Spleen (tissue), 11 donors: ENCODE measurements at regions not wholly inside any gene's neighbourhood (a gene's known extent, or its start where the extent isn't known, plus 50 kb on each side); places are given as distances from the start of the nearest gene placed in this dataset.

Source experiments
- DNase-seq: peaks from one replicate; pipeline ENCODE4 v3.0.0-alpha.2; 2020
- H3K27ac ChIP-seq, 8 donors: fragments of 200-600 bp; sonication (generic) in 7 of 8; 1 replicate in 4 of 8; 2 replicates in 4 of 8; pipeline versions ENCODE4 v1.5.0 to v1.8.0; 2016 to 2021; ENCODE audit warnings: inconsistent platforms in 4 of 8, mild to moderate bottlenecking in 4 of 8, moderate library complexity in 1 of 8
- H3K27me3 ChIP-seq, 7 donors: fragments of 200-600 bp; sonication (generic) in 6 of 7; replicated peaks in 1 of 7; 1 replicate in 4 of 7; 2 replicates in 3 of 7; pipeline versions ENCODE4 v1.5.0 to v1.8.0; 2016 to 2021; ENCODE audit warnings: inconsistent platforms in 3 of 7, mild to moderate bottlenecking in 1 of 7
- H3K36me3 ChIP-seq, 6 donors: fragments of 200-600 bp; sonication (generic) in 5 of 6; 1 replicate in 4 of 6; 2 replicates in 2 of 6; pipeline versions ENCODE4 v1.5.0 to v1.8.0; 2016 to 2021; ENCODE audit warnings: inconsistent platforms in 2 of 6
- H3K4me1 ChIP-seq, 6 donors: fragments of 200-600 bp; sonication (generic) in 5 of 6; 1 replicate in 3 of 6; 2 replicates in 3 of 6; pipeline versions ENCODE4 v1.5.0 to v1.8.0; 2016 to 2021; ENCODE audit warnings: inconsistent platforms in 3 of 6
- H3K4me3 ChIP-seq, 8 donors: fragments of 200-600 bp; sonication (generic) in 7 of 8; 1 replicate in 4 of 8; 2 replicates in 4 of 8; pipeline versions ENCODE4 v1.5.0 to v1.8.0; 2016 to 2021; ENCODE audit warnings: inconsistent platforms in 4 of 8, mild to moderate bottlenecking in 4 of 8, moderate library complexity in 2 of 8
- H3K9me3 ChIP-seq, 8 donors: fragments of 200-600 bp; sonication (generic) in 7 of 8; 1 replicate in 4 of 8; 2 replicates in 4 of 8; pipeline versions ENCODE4 v1.5.0 to v1.8.0; 2016 to 2021; ENCODE audit warnings: inconsistent platforms in 4 of 8
- POLR2A ChIP-seq, 3 donors: fragments of 450-650 bp; IDR thresholded peaks; one replicate each; pipeline ENCODE4 v1.5.1; 2017; ENCODE audit warnings: antibody characterized with exemption in 3 of 3, mild to moderate bottlenecking in 1 of 3
- POLR2AphosphoS5 ChIP-seq, 3 donors: sonication (generic); formaldehyde crosslinking; IDR thresholded peaks; one replicate each; pipeline ENCODE4 v1.5.1; 2017; ENCODE audit warnings: antibody characterized with exemption in 3 of 3
- WGBS, 5 donors: extraction: QIAGEN DNeasy Blood & Tissue Kit in 3 of 5; methylation state at CpG; one replicate each; pipeline versions ENCODE4 v1.1.5 to v1.1.7; 2013 to 2018; 5-methylcytosine and 5-hydroxymethylcytosine counted together
- intact Hi-C: fragments of 100-400 bp; cut with DNase I; formaldehyde crosslinking; loops from one replicate; pipeline ENCODE4 v1.15.0; 2023; ENCODE audit warnings: low total_unique reads
- TF ChIP-seq, protein P1 (sequence below), 11 experiments: fragments of 200-600 bp in 7 of 11; fragments of 450-650 bp in 4 of 11; sonication (generic) in 4 of 11; IDR thresholded peaks in 8 of 11; conservative IDR thresholded peaks in 3 of 11; 1 replicate in 7 of 11; 2 replicates in 4 of 11; pipeline versions ENCODE4 v1.4.0 to v1.8.0; 2016 to 2021; ENCODE audit warnings: antibody characterized with exemption in 11 of 11, inconsistent platforms in 4 of 11, mild to moderate bottlenecking in 1 of 11
- donor health status: healthy with polysubstance abuse.
- donor health status: DM: no; HTN: no; CAD: no; lungs with moderate emphysema.
- donor health status: DM: no; HTN: no; CAD: no.
- donor health status: Bipolar disorder and iron deficiency.
- donor health status: healthy.
- donor health status: DM: no; HTN: no; CAD: no.
- donor health status: DM: yes; HTN: yes; CAD: no.

DNA sequence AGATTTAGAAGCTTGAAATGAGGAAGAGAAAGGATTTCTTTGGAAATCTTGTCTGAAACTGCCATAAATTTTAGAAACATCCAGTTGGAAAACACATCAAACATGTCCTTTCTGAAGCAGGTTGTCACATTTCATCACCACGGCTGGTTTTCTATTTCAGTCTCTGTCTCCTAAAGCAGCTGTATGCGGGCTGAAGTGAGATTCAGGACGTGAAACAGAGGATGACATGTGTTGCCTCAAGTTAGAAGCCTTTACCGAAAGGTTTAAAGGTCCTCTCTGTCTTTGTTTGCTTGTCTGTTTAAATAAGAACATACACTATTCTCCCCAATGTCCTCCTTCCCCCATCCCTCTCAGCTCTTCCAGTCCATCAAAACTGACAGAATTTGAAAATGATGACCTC is 141.9 kb downstream of the SQOR start:
- TF ChIP-seq POLR2AphosphoS5 (IDR thresholded peaks at IDR 0.05) (no peak), POLR2A (IDR thresholded peaks at IDR 0.05) (no peak)
- TF ChIP-seq, protein P1, sequence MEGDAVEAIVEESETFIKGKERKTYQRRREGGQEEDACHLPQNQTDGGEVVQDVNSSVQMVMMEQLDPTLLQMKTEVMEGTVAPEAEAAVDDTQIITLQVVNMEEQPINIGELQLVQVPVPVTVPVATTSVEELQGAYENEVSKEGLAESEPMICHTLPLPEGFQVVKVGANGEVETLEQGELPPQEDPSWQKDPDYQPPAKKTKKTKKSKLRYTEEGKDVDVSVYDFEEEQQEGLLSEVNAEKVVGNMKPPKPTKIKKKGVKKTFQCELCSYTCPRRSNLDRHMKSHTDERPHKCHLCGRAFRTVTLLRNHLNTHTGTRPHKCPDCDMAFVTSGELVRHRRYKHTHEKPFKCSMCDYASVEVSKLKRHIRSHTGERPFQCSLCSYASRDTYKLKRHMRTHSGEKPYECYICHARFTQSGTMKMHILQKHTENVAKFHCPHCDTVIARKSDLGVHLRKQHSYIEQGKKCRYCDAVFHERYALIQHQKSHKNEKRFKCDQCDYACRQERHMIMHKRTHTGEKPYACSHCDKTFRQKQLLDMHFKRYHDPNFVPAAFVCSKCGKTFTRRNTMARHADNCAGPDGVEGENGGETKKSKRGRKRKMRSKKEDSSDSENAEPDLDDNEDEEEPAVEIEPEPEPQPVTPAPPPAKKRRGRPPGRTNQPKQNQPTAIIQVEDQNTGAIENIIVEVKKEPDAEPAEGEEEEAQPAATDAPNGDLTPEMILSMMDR (IDR thresholded peaks at IDR 0.05 in 8 of 11, conservative IDR thresholded peaks at IDR 0.05 in 3 of 11) = no peak
- WGBS, 5 donors = 70 to 85% (median 78%) methylated on average over 4 of the region's 4 CpGs
- Histone ChIP-seq H3K36me3 (no peaks in the 10 kb centered on the region), H3K9me3 (no peaks in the 10 kb centered on the region), H3K27ac (no peak overlapping the region), H3K4me3 (no peak overlapping the region), H3K4me1 (no peaks in the 10 kb centered on the region), H3K27me3 (peaks cover 0 to 20% (median 0%) of the 10 kb centered on the region in 7 donors)
- no peak for DNase-seq
- intact Hi-C loops = no loop called here

DNA sequence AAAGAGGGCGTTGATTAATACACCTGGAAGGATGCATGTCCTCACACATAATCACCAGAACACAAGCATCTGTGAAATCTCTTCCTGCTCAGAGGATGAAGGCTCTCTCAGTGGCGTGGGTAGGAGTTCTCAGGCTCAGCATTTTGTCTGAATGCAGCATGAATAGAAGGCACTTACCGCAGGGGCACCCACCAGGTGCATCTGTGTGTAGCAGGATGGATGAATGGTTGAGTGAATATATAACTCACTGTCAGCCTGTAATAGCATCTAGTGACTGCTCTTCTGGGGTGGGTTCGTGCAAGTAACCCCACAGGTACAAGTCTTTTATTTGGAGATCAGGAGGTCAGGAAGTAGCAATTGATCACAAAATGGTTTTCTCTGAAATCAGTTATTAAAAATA is 143.0 kb downstream of the SQOR start:
- TF ChIP-seq POLR2A (IDR thresholded peaks at IDR 0.05) (no peak), POLR2AphosphoS5 (IDR thresholded peaks at IDR 0.05) (no peak)
- TF ChIP-seq, protein P1 (IDR thresholded peaks at IDR 0.05 in 8 of 11, conservative IDR thresholded peaks at IDR 0.05 in 3 of 11) = no peak
- Histone ChIP-seq H3K36me3 (no peaks in the 10 kb centered on the region), H3K4me1 (no peaks in the 10 kb centered on the region), H3K27ac (no peak overlapping the region), H3K27me3 (peaks cover 0 to 23% (median 0%) of the 10 kb centered on the region in 7 donors), H3K9me3 (no peaks in the 10 kb centered on the region), H3K4me3 (no peak overlapping the region)
- intact Hi-C loops = no loop called here
- DNase-seq = no peak
- WGBS, 5 donors = 64 to 88% (median 76%) methylated on average over 4 of the region's 4 CpGs

DNA sequence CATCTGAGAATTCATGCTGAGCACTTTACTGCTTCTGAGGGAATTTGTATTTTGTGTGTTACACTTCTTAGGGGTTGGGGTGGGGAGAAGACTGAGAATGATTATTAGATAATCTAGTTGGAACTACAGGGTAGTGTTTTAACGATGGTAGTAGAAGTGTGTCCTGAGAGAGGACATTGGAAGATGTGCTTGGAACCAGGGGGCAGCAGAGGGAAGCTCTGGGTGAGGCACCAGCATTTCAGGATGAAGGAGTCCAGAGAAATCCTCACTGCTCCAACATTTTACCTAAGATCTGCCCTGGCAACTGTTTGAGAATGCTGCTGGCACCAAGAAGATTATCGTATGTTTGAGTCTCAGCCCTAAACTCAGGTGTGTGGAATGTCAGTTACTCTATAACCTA is 145.5 kb downstream of the SQOR start:
- 72 to 79% (median 76%) methylated on average over 2 of the region's 2 CpGs for WGBS, 5 donors
- Histone ChIP-seq H3K4me3 (no peak overlapping the region), H3K27me3 (peaks cover 0 to 28% (median 0%) of the 10 kb centered on the region in 7 donors), H3K27ac (no peak overlapping the region), H3K4me1 (no peaks in the 10 kb centered on the region), H3K9me3 (no peaks in the 10 kb centered on the region), H3K36me3 (no peaks in the 10 kb centered on the region)
- intact Hi-C loops = no loop called here
- DNase-seq = no peak
- TF ChIP-seq POLR2A (IDR thresholded peaks at IDR 0.05) = no peak
- no peak for TF ChIP-seq POLR2AphosphoS5 (IDR thresholded peaks at IDR 0.05)
- TF ChIP-seq, protein P1 (IDR thresholded peaks at IDR 0.05 in 8 of 11, conservative IDR thresholded peaks at IDR 0.05 in 3 of 11) = no peak

DNA sequence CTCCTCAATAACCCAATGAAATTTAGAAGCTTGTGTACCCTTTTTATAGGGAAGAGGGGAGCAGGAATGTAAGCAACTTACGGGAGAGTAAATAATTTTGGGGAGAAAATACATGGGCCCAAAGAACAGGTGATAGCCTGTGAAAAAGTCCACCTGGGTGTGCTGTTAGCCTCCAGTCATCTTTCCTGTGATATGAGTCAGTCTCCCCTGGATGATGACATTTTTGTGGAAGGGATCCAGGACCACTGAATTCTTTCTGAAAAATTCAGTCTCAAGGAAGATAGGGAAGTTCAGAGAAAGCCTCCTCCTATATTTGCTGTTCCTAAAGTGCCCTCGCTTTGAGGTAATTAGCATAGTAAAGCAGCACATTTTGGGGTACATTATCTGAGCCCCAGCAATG is 149.8 kb downstream of the SQOR start:
- peaks cover 0 to 24% (median 0%) of the 10 kb centered on the region in 7 donors for H3K27me3 ChIP-seq
- 40 to 90% (median 85%) methylated on average over 2 of the region's 2 CpGs for WGBS, 5 donors
- TF ChIP-seq POLR2A (IDR thresholded peaks at IDR 0.05) = no peak
- TF ChIP-seq, protein P1 (IDR thresholded peaks at IDR 0.05 in 8 of 11, conservative IDR thresholded peaks at IDR 0.05 in 3 of 11) = no peak
- no peak for TF ChIP-seq POLR2AphosphoS5 (IDR thresholded peaks at IDR 0.05)
- intact Hi-C loops = no loop called here
- H3K9me3 ChIP-seq = no peaks in the 10 kb centered on the region
- no peaks in the 10 kb centered on the region for H3K36me3 ChIP-seq
- H3K4me3 ChIP-seq = no peak overlapping the region
- no peak overlapping the region for H3K27ac ChIP-seq
- no peak for DNase-seq
- H3K4me1 ChIP-seq = no peaks in the 10 kb centered on the region
